ENCODE measurements at regions not wholly inside any gene's neighbourhood (a gene's known extent, or its start where the extent isn't known, plus 50 kb on each side); places are given as distances from the start of the nearest gene placed in this dataset.
"Not testable (repeated sequence)": the region's sequence is repeated elsewhere in the genome, so short reads cannot be mapped to it uniquely, and the experiment has no call there.

- H3K27me3 ChIP-seq (replicated peaks in 1 of 7): no peaks in the 10 kb centered on the region
- no peak overlapping the region for H3K4me3 ChIP-seq
- peaks cover 0 to 22% (median 17%) of the 10 kb centered on the region in 8 donors for H3K9me3 ChIP-seq
- H3K27ac ChIP-seq: no peak overlapping the region
- H3K36me3 ChIP-seq: no peaks in the 10 kb centered on the region
- no peak for TF ChIP-seq POLR2A (IDR thresholded peaks at IDR 0.05)
- no peak for TF ChIP-seq POLR2AphosphoS5 (IDR thresholded peaks at IDR 0.05)
- TF ChIP-seq, protein P1, sequence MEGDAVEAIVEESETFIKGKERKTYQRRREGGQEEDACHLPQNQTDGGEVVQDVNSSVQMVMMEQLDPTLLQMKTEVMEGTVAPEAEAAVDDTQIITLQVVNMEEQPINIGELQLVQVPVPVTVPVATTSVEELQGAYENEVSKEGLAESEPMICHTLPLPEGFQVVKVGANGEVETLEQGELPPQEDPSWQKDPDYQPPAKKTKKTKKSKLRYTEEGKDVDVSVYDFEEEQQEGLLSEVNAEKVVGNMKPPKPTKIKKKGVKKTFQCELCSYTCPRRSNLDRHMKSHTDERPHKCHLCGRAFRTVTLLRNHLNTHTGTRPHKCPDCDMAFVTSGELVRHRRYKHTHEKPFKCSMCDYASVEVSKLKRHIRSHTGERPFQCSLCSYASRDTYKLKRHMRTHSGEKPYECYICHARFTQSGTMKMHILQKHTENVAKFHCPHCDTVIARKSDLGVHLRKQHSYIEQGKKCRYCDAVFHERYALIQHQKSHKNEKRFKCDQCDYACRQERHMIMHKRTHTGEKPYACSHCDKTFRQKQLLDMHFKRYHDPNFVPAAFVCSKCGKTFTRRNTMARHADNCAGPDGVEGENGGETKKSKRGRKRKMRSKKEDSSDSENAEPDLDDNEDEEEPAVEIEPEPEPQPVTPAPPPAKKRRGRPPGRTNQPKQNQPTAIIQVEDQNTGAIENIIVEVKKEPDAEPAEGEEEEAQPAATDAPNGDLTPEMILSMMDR (IDR thresholded peaks at IDR 0.05 in 8 of 11, conservative IDR thresholded peaks at IDR 0.05 in 3 of 11): no peak
- intact Hi-C loops (cut with DNase I; ENCODE audit: low total_unique reads): no loop called here
- H3K4me1 ChIP-seq: no peaks in the 10 kb centered on the region
- DNase-seq: no peak
Measured at GRCh38 chr2:160756481-160756880, 262.9 kb upstream of the RBMS1 start.

DNA sequence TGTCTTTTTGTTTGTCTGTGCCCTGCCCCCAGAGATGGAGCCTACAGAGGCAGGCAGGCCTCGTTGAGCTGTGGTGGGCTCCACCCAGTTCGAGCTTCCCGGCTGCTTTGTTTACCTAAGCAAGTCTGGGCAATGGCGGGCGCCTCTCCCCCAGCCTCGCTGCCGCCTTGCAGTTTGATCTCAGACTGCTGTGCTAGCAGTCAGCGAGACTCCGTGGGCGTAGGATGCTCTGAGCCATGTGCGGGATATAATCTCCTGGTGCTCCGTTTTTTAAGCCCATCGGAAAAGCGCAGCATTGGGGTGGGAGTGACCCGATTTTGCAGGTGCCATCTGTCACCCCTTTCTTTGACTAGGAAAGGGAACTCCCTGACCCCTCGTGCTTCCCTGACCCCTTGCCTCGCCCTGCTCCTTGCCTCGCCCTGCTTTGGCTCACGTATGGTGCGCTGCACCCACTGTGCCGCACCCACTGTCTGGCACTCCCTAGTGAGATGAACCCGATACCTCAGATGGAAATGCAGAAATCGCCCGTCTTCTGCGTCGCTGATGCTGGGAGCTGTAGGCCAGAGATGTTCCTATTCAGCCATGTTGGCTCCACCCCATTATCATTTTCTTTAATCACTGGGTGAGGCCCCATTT lies 269.0 kb upstream of the RBMS1 start:
- peaks cover 0 to 12% (median 0%) of the 10 kb centered on the region in 8 donors for H3K9me3 ChIP-seq
- DNase-seq: peak; percentile 52
- H3K4me3 ChIP-seq; H3K4me1 ChIP-seq; H3K36me3 ChIP-seq; H3K27me3 ChIP-seq (replicated peaks in 1 of 7); H3K27ac ChIP-seq; intact Hi-C loops (cut with DNase I; ENCODE audit: low total_unique reads): not testable (repeated sequence)
- WGBS, 5 donors: 93 to 97% (median 94%) methylated on average over 24 to 26 of the region's 26 CpGs

- H3K36me3 ChIP-seq: no peaks in the 10 kb centered on the region
- H3K9me3 ChIP-seq: peaks cover 0 to 19% (median 6%) of the 10 kb centered on the region in 8 donors
- no peak overlapping the region for H3K27ac ChIP-seq
- TF ChIP-seq, protein P1 (IDR thresholded peaks at IDR 0.05 in 8 of 11, conservative IDR thresholded peaks at IDR 0.05 in 3 of 11): no peak
- TF ChIP-seq POLR2AphosphoS5 (IDR thresholded peaks at IDR 0.05) (no peak), POLR2A (IDR thresholded peaks at IDR 0.05) (no peak)
- no peak overlapping the region for H3K4me3 ChIP-seq
- H3K27me3 ChIP-seq (replicated peaks in 1 of 7): no peaks in the 10 kb centered on the region
- H3K4me1 ChIP-seq: no peaks in the 10 kb centered on the region
- intact Hi-C loops (cut with DNase I; ENCODE audit: low total_unique reads): no loop called here
- DNase-seq: no peak
Measured at GRCh38 chr2:160783474-160783873, 289.9 kb upstream of the RBMS1 start.

GRCh38 chr2:160784034-160784433 lies 290.4 kb upstream of the RBMS1 start:
- Histone ChIP-seq H3K27me3 (replicated peaks in 1 of 7) (no peaks in the 10 kb centered on the region), H3K4me3 (no peak overlapping the region), H3K9me3 (peaks cover 0 to 13% (median under 1%) of the 10 kb centered on the region in 8 donors), H3K36me3 (no peaks in the 10 kb centered on the region), H3K27ac (no peak overlapping the region), H3K4me1 (no peaks in the 10 kb centered on the region)
- intact Hi-C loops (cut with DNase I; ENCODE audit: low total_unique reads): no loop called here
- no peak for TF ChIP-seq POLR2A (IDR thresholded peaks at IDR 0.05)
- WGBS, 5 donors: 75 to 90% (median 85%) methylated on average over 3 of the region's 3 CpGs
- DNase-seq: no peak

DNA sequence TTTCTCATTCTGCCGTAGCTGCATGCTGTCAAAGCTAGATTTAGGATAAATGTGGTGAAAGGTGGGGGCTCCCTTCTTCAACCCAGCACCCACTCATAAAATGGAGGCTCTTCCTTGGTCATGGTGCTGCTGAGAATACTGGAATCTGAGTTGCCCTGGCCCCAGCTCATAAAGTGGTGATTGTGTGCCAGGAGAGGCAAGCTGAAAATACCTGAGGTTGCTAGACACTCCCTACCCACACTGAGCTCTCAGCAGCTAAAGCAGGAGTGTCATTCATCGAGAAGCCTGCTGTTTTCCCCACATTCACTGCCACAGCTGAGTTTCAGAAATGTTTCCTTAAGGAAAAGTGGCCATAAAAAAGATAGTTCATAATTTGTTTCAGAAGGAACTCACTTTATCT lies 297.1 kb upstream of the RBMS1 start:
- no peaks in the 10 kb centered on the region for H3K4me1 ChIP-seq
- intact Hi-C loops (cut with DNase I; ENCODE audit: low total_unique reads): no loop called here
- no peak overlapping the region for H3K4me3 ChIP-seq
- no peaks in the 10 kb centered on the region for H3K36me3 ChIP-seq
- 76 to 93% (median 81%) methylated on average over 2 of the region's 2 CpGs for WGBS, 5 donors
- H3K27me3 ChIP-seq (replicated peaks in 1 of 7): no peaks in the 10 kb centered on the region
- no peaks in the 10 kb centered on the region for H3K9me3 ChIP-seq
- TF ChIP-seq POLR2AphosphoS5 (IDR thresholded peaks at IDR 0.05) (no peak), POLR2A (IDR thresholded peaks at IDR 0.05) (no peak)
- TF ChIP-seq, protein P1 (IDR thresholded peaks at IDR 0.05 in 8 of 11, conservative IDR thresholded peaks at IDR 0.05 in 3 of 11): no peak
- no peak for DNase-seq
- H3K27ac ChIP-seq: no peak overlapping the region
